Panc1 (cell line): ENCODE measurements at regions not wholly inside any gene's neighbourhood (a gene's known extent, or its start where the extent isn't known, plus 50 kb on each side); places are given as distances from the start of the nearest gene placed in this dataset.

Source experiments
- ATAC-seq: fragments of 200-7000 bp; cut with Tn5 transposase; 2 replicates; pipeline ENCODE4 v1.9.1; 2020; ENCODE audit warnings: mild to moderate bottlenecking, moderate library complexity
- BruUV-seq: library from RNA; stranded (reverse); fragments of 400-500 nt; replicated peaks from 2 replicates; lab custom pipeline; 2021; lab: Mats Ljungman, UMichigan
- CTCF ChIA-PET: fragments of 300-600 bp; sonication (Branson Sonifier 250); formaldehyde crosslinking; loops from one replicate; lab custom pipeline; 2022; ENCODE audit warnings: antibody characterized with exemption; lab: Charles Lee
- POLR2A ChIA-PET: fragments of 300-600 bp; sonication (Branson Sonifier 250); formaldehyde crosslinking; loops from one replicate; lab custom pipeline; 2022; ENCODE audit warnings: antibody characterized with exemption; lab: Charles Lee
- DNase-seq: peaks from one replicate; pipeline ENCODE4 v3.0.0-alpha.2; 2010; ENCODE audit warnings: low read depth, low spot score
- H3K27ac ChIP-seq: 2 replicates; pipeline ENCODE4 v1.5.1; 2011; ENCODE audit warnings: mild to moderate bottlenecking, low read length, inconsistent platforms
- H3K27me3 ChIP-seq: fragments of 200-500 bp; sonication (Bioruptor generic); 2 replicates; pipeline ENCODE4 v1.6.0; 2014; ENCODE audit warnings: low read length, inconsistent platforms; ENCODE audit not compliant: control insufficient read depth, insufficient read depth
- H3K36me3 ChIP-seq: fragments of 200-500 bp; sonication (Bioruptor generic); 2 replicates; pipeline ENCODE4 v1.5.1; 2014; ENCODE audit warnings: inconsistent platforms, mild to moderate bottlenecking, low read length, moderate library complexity; ENCODE audit not compliant: control insufficient read depth, insufficient read depth
- H3K4me1 ChIP-seq: 2 replicates; pipeline ENCODE4 v1.5.1; 2011; ENCODE audit warnings: inconsistent platforms, mild to moderate bottlenecking, low read length, moderate library complexity; ENCODE audit not compliant: control insufficient read depth, insufficient read depth
- H3K4me3 ChIP-seq, 2 experiments: 2 replicates each; pipeline ENCODE4 v1.5.1; 2011 to 2012; ENCODE audit warnings: low read depth in 2 of 2, low read length in 2 of 2, mild to moderate bottlenecking in 2 of 2, inconsistent platforms in 1 of 2, moderate library complexity in 1 of 2
- H3K9me3 ChIP-seq: fragments of 200-500 bp; sonication (Bioruptor generic); 2 replicates; pipeline ENCODE4 v1.5.1; 2014; ENCODE audit warnings: low read depth, mild to moderate bottlenecking, inconsistent platforms, low read length, moderate library complexity; ENCODE audit not compliant: control insufficient read depth, insufficient read depth
- POLR2AphosphoS5 ChIP-seq: IDR thresholded peaks from 2 replicates; pipeline ENCODE4 v1.6.1; 2012; ENCODE audit warnings: mild to moderate bottlenecking, low read depth, low read length, moderate library complexity
- SIN3A ChIP-seq: IDR thresholded peaks from 2 replicates; pipeline ENCODE4 v1.6.1; 2012; ENCODE audit warnings: low read depth, mild to moderate bottlenecking, low read length, moderate library complexity, borderline replicate concordance; ENCODE audit not compliant: insufficient read depth
- TCF7L2 ChIP-seq: IDR thresholded peaks from 2 replicates; pipeline ENCODE4 v1.6.1; 2011; ENCODE audit warnings: mild to moderate bottlenecking, low read depth, low read length, inconsistent platforms
- in situ Hi-C: cut with HindIII; loops from 2 replicates; pipeline ENCODE4 v1.10.0; 2016; ENCODE audit warnings: low sequenced_read_pairs, low pct_unique_long_range_greater_than_20kb
- intact Hi-C: fragments of 100-400 bp; cut with micrococcal nuclease; formaldehyde crosslinking; loops from one replicate; pipeline ENCODE4 v1.10.0; 2022; ENCODE audit not compliant: unreplicated experiment
- TF ChIP-seq, protein P1 (sequence below): fragments of 450-650 bp; IDR thresholded peaks from 2 replicates; pipeline ENCODE4 v1.5.1; 2017; ENCODE audit warnings: mild to moderate bottlenecking
- TF ChIP-seq, protein P2 (sequence below), 2 experiments: IDR thresholded peaks; 2 replicates each; pipeline ENCODE4 v1.6.1; 2011 to 2012; ENCODE audit warnings: low read depth in 2 of 2, control low read depth in 1 of 2, low read length in 1 of 2, mild to moderate bottlenecking in 1 of 2, moderate library complexity in 1 of 2; ENCODE audit not compliant: insufficient read depth in 1 of 2

- no peak for TF ChIP-seq SIN3A
- TF ChIP-seq POLR2AphosphoS5: no peak
- no peak for TF ChIP-seq TCF7L2
- TF ChIP-seq, protein P1, sequence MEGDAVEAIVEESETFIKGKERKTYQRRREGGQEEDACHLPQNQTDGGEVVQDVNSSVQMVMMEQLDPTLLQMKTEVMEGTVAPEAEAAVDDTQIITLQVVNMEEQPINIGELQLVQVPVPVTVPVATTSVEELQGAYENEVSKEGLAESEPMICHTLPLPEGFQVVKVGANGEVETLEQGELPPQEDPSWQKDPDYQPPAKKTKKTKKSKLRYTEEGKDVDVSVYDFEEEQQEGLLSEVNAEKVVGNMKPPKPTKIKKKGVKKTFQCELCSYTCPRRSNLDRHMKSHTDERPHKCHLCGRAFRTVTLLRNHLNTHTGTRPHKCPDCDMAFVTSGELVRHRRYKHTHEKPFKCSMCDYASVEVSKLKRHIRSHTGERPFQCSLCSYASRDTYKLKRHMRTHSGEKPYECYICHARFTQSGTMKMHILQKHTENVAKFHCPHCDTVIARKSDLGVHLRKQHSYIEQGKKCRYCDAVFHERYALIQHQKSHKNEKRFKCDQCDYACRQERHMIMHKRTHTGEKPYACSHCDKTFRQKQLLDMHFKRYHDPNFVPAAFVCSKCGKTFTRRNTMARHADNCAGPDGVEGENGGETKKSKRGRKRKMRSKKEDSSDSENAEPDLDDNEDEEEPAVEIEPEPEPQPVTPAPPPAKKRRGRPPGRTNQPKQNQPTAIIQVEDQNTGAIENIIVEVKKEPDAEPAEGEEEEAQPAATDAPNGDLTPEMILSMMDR: no peak
- TF ChIP-seq, protein P2, sequence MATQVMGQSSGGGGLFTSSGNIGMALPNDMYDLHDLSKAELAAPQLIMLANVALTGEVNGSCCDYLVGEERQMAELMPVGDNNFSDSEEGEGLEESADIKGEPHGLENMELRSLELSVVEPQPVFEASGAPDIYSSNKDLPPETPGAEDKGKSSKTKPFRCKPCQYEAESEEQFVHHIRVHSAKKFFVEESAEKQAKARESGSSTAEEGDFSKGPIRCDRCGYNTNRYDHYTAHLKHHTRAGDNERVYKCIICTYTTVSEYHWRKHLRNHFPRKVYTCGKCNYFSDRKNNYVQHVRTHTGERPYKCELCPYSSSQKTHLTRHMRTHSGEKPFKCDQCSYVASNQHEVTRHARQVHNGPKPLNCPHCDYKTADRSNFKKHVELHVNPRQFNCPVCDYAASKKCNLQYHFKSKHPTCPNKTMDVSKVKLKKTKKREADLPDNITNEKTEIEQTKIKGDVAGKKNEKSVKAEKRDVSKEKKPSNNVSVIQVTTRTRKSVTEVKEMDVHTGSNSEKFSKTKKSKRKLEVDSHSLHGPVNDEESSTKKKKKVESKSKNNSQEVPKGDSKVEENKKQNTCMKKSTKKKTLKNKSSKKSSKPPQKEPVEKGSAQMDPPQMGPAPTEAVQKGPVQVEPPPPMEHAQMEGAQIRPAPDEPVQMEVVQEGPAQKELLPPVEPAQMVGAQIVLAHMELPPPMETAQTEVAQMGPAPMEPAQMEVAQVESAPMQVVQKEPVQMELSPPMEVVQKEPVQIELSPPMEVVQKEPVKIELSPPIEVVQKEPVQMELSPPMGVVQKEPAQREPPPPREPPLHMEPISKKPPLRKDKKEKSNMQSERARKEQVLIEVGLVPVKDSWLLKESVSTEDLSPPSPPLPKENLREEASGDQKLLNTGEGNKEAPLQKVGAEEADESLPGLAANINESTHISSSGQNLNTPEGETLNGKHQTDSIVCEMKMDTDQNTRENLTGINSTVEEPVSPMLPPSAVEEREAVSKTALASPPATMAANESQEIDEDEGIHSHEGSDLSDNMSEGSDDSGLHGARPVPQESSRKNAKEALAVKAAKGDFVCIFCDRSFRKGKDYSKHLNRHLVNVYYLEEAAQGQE (IDR thresholded peaks at IDR 0.05; ENCODE audit: insufficient read depth in 1 of 2, low read depth in 2 of 2, low read length in 1 of 2): no peak
- intact Hi-C loops (no loop called here), in situ Hi-C loops (no loop called here)
- ChIA-PET POLR2A (no interaction called here), CTCF (no interaction called here)
- Histone ChIP-seq H3K27ac (peak overlapping the region; percentile 58; the same call in 1 of the 2 replicates), H3K4me3 (no peak overlapping the region), H3K9me3 (peaks cover 61% of the 10 kb centered on the region), H3K4me1 (no peaks in the 10 kb centered on the region), H3K27me3 (no peaks in the 10 kb centered on the region), H3K36me3 (no peaks in the 10 kb centered on the region)
- no TSS peak for BruUV-seq
- DNase-seq: no peak
- ATAC-seq: no peak
Observed at GRCh38 chr12:75698052-75698451, 186.6 kb upstream of the KRR1 start.

- no peaks in the 10 kb centered on the region for H3K36me3 ChIP-seq
- no peaks in the 10 kb centered on the region for H3K27me3 ChIP-seq
- H3K9me3 ChIP-seq: peaks cover 63% of the 10 kb centered on the region
- ATAC-seq: no peak
- BruUV-seq: no TSS peak
- H3K4me1 ChIP-seq: no peaks in the 10 kb centered on the region
- ChIA-PET POLR2A (no interaction called here), CTCF (no interaction called here)
- H3K27ac ChIP-seq: peak overlapping the region; percentile 26
- TF ChIP-seq, protein P1: no peak
- TF ChIP-seq, protein P2 (IDR thresholded peaks at IDR 0.05; ENCODE audit: insufficient read depth in 1 of 2, low read depth in 2 of 2, low read length in 1 of 2): no peak
- TF ChIP-seq SIN3A: no peak
- TF ChIP-seq POLR2AphosphoS5: no peak
- TF ChIP-seq TCF7L2: no peak
- no peak for DNase-seq
- no peak overlapping the region for H3K4me3 ChIP-seq
- in situ Hi-C loops: no loop called here
- intact Hi-C loops: no loop called here
Observed at GRCh38 chr12:75695926-75696325, 184.5 kb upstream of the KRR1 start.
